GM12892 (cell line): ENCODE measurements at regions not wholly inside any gene's neighbourhood (a gene's known extent, or its start where the extent isn't known, plus 50 kb on each side); places are given as distances from the start of the nearest gene placed in this dataset.

ENCODE experiments used
- POLR2A ChIP-seq: IDR thresholded peaks from 2 replicates; pipeline ENCODE4 v1.6.1; 2011; ENCODE audit warnings: low read depth, low read length, control low read depth
- TAF1 ChIP-seq: IDR thresholded peaks from 2 replicates; pipeline ENCODE4 v1.6.1; 2011; ENCODE audit warnings: low read depth, mild to moderate bottlenecking, control low read depth, low read length, borderline replicate concordance

- no peak for TF ChIP-seq POLR2A
- no peak for TF ChIP-seq TAF1
Measured at GRCh38 chr14:66404051-66404545, 82.1 kb upstream of the CCDC196 start.
